DND-41 (cell line): ENCODE measurements at regions not wholly inside any gene's neighbourhood (a gene's known extent, or its start where the extent isn't known, plus 50 kb on each side); places are given as distances from the start of the nearest gene placed in this dataset.

ENCODE experiments used
- ATAC-seq: fragments of 200-7000 bp; cut with Tn5 transposase; 3 replicates; pipeline ENCODE4 v1.9.1; 2021; ENCODE audit warnings: low read depth; ENCODE audit not compliant: insufficient read depth
- DNase-seq: peaks from one replicate; pipeline ENCODE4 v3.0.0-alpha.2; 2020
- H2AFZ ChIP-seq: 2 replicates; pipeline ENCODE4 v1.6.0; 2012; ENCODE audit warnings: low read depth, low read length
- H3K27ac ChIP-seq: 2 replicates; pipeline ENCODE4 v1.5.1; 2012; ENCODE audit warnings: low read length, inconsistent platforms
- H3K27me3 ChIP-seq: fragments of 200-600 bp; sonication (generic); 2 replicates; pipeline ENCODE4 v1.6.0; 2012; ENCODE audit warnings: low read length, mild to moderate bottlenecking, inconsistent platforms; ENCODE audit not compliant: insufficient read depth, poor library complexity
- H3K36me3 ChIP-seq: 2 replicates; pipeline ENCODE4 v1.5.1; 2012; ENCODE audit warnings: low read length, inconsistent platforms; ENCODE audit not compliant: insufficient read depth
- H3K4me1 ChIP-seq: 2 replicates; pipeline ENCODE4 v1.5.1; 2012; ENCODE audit warnings: mild to moderate bottlenecking, low read length; ENCODE audit not compliant: insufficient read depth
- H3K4me2 ChIP-seq: 2 replicates; pipeline ENCODE4 v1.6.0; 2012; ENCODE audit warnings: mild to moderate bottlenecking, moderate library complexity, low read length, inconsistent platforms; ENCODE audit not compliant: insufficient read depth
- H3K4me3 ChIP-seq, 2 experiments: fragments of 200-600 bp in 1 of 2; shearing (Covaris generic) in 1 of 2; 2 replicates each; pipeline ENCODE4 v1.5.1; 2012 to 2016; ENCODE audit warnings: inconsistent platforms in 2 of 2, low read length in 2 of 2, mild to moderate bottlenecking in 2 of 2, low read depth in 1 of 2, moderate library complexity in 1 of 2
- H3K79me2 ChIP-seq: 2 replicates; pipeline ENCODE4 v1.6.0; 2012; ENCODE audit warnings: low read length, inconsistent platforms; ENCODE audit not compliant: insufficient read depth
- H3K9ac ChIP-seq: 2 replicates; pipeline ENCODE4 v1.6.0; 2012; ENCODE audit warnings: low read depth, mild to moderate bottlenecking, inconsistent platforms, low read length, moderate library complexity
- H3K9me3 ChIP-seq: 2 replicates; pipeline ENCODE4 v1.5.1; 2012; ENCODE audit warnings: low read length, moderate library complexity, mild to moderate bottlenecking, inconsistent platforms; ENCODE audit not compliant: insufficient read depth, severe bottlenecking
- H4K20me1 ChIP-seq: 2 replicates; pipeline ENCODE4 v1.6.0; 2012; ENCODE audit warnings: low read length; ENCODE audit not compliant: insufficient read depth
- CTCF ChIP-seq: IDR thresholded peaks from 2 replicates; pipeline ENCODE4 v1.5.1; 2012; ENCODE audit warnings: borderline replicate concordance, low read length, moderate library complexity, mild to moderate bottlenecking; ENCODE audit not compliant: poor library complexity, severe bottlenecking; ENCODE audit errors: extremely low read depth
- EZH2 ChIP-seq: IDR thresholded peaks from 3 replicates; pipeline ENCODE4 v1.6.1; 2012; ENCODE audit warnings: borderline replicate concordance, low read depth, mild to moderate bottlenecking, moderate library complexity, low read length, inconsistent platforms; ENCODE audit not compliant: severe bottlenecking

GRCh38 chr9:80134487-80134886, 562.7 kb downstream of the TLE4 start:
- Histone ChIP-seq H3K9ac (no peak overlapping the region), H4K20me1 (no peaks in the 10 kb centered on the region), H3K4me2 (no peak overlapping the region), H3K4me3 (no peak overlapping the region), H2AFZ (no peak overlapping the region), H3K4me1 (no peaks in the 10 kb centered on the region), H3K9me3 (no peaks in the 10 kb centered on the region), H3K27me3 (no peaks in the 10 kb centered on the region), H3K79me2 (no peaks in the 10 kb centered on the region), H3K36me3 (no peaks in the 10 kb centered on the region), H3K27ac (no peak overlapping the region)
- no peak for ATAC-seq
- no peak for TF ChIP-seq EZH2
- TF ChIP-seq CTCF = no peak
- DNase-seq = no peak

GRCh38 chr9:80131627-80132026, 559.9 kb downstream of the TLE4 start:
- Histone ChIP-seq H3K79me2 (no peaks in the 10 kb centered on the region), H3K4me2 (no peak overlapping the region), H3K36me3 (no peaks in the 10 kb centered on the region), H3K27me3 (no peaks in the 10 kb centered on the region), H3K9me3 (no peaks in the 10 kb centered on the region), H3K4me3 (no peak overlapping the region), H2AFZ (no peak overlapping the region), H3K9ac (no peak overlapping the region), H4K20me1 (no peaks in the 10 kb centered on the region), H3K4me1 (no peaks in the 10 kb centered on the region), H3K27ac (no peak overlapping the region)
- DNase-seq (no peak), ATAC-seq (no peak)
- no peak for TF ChIP-seq CTCF

GRCh38 chr9:80127920-80128319, 556.2 kb downstream of the TLE4 start:
- Histone ChIP-seq H3K4me1 (no peaks in the 10 kb centered on the region), H3K4me2 (no peak overlapping the region), H4K20me1 (no peaks in the 10 kb centered on the region), H3K36me3 (no peaks in the 10 kb centered on the region), H3K9me3 (no peaks in the 10 kb centered on the region), H2AFZ (no peak overlapping the region), H3K4me3 (no peak overlapping the region), H3K27ac (no peak overlapping the region), H3K9ac (no peak overlapping the region), H3K27me3 (no peaks in the 10 kb centered on the region), H3K79me2 (no peaks in the 10 kb centered on the region)
- DNase-seq (no peak), ATAC-seq (no peak)
- no peak for TF ChIP-seq EZH2
- TF ChIP-seq CTCF = no peak

GRCh38 chr9:80125731-80126264, 554.0 kb downstream of the TLE4 start:
- H3K4me1 ChIP-seq = no peaks in the 10 kb centered on the region
- H4K20me1 ChIP-seq = no peaks in the 10 kb centered on the region
- H3K9ac ChIP-seq = no peak overlapping the region
- no peak overlapping the region for H3K27ac ChIP-seq
- no peaks in the 10 kb centered on the region for H3K36me3 ChIP-seq
- ATAC-seq = no peak
- DNase-seq = no peak
- H3K9me3 ChIP-seq = no peaks in the 10 kb centered on the region
- H3K4me3 ChIP-seq = no peak overlapping the region
- no peak overlapping the region for H2AFZ ChIP-seq
- no peaks in the 10 kb centered on the region for H3K79me2 ChIP-seq
- H3K27me3 ChIP-seq = no peaks in the 10 kb centered on the region
- H3K4me2 ChIP-seq = no peak overlapping the region
- TF ChIP-seq EZH2 (no peak), CTCF (no peak)
